Mesenchymal stem cell (in vitro differentiated cells and primary cell): ENCODE measurements at regions not wholly inside any gene's neighbourhood (a gene's known extent, or its start where the extent isn't known, plus 50 kb on each side); places are given as distances from the start of the nearest gene placed in this dataset.
A peak's percentile ranks its signal among the peaks of the same experiment; 100 is the strongest.

Experiments used
- DNase-seq: peaks from one replicate; pipeline ENCODE4 v3.0.0-alpha.2; 2013
- H2AFZ ChIP-seq: one replicate; pipeline ENCODE4 v1.6.1; 2013; ENCODE audit warnings: low read depth, mild to moderate bottlenecking, control low read depth, inconsistent platforms, low read length, moderate library complexity
- H2AK5ac ChIP-seq: 2 replicates; pipeline ENCODE4 v1.6.1; 2013; ENCODE audit warnings: low read length, moderate library complexity, mild to moderate bottlenecking, inconsistent platforms; ENCODE audit not compliant: severe bottlenecking
- H2BK120ac ChIP-seq: one replicate; pipeline ENCODE4 v1.6.1; 2013; ENCODE audit warnings: low read depth, mild to moderate bottlenecking, inconsistent platforms, low read length, moderate library complexity
- H2BK12ac ChIP-seq, 2 experiments: one replicate each; pipeline ENCODE4 v1.6.1; 2013; ENCODE audit warnings: inconsistent platforms in 2 of 2, low read length in 2 of 2, mild to moderate bottlenecking in 2 of 2, moderate library complexity in 2 of 2, control low read depth in 1 of 2
- H2BK15ac ChIP-seq: one replicate; pipeline ENCODE4 v1.6.1; 2013; ENCODE audit warnings: mild to moderate bottlenecking, low read depth, inconsistent platforms; ENCODE audit not compliant: poor library complexity, severe bottlenecking
- H2BK5ac ChIP-seq: 2 replicates; pipeline ENCODE4 v1.6.1; 2013; ENCODE audit warnings: low read depth, mild to moderate bottlenecking, low read length, control low read depth, inconsistent platforms; ENCODE audit not compliant: poor library complexity, severe bottlenecking
- H3K14ac ChIP-seq, 2 experiments: one replicate each; pipeline ENCODE4 v1.6.1; 2013; ENCODE audit warnings: inconsistent platforms in 2 of 2, low read length in 2 of 2, control low read depth in 1 of 2, mild to moderate bottlenecking in 1 of 2, moderate library complexity in 1 of 2
- H3K18ac ChIP-seq, 2 experiments: one replicate each; pipeline ENCODE4 v1.6.1; 2013; ENCODE audit warnings: inconsistent platforms in 2 of 2, low read length in 2 of 2, control low read depth in 1 of 2, low read depth in 1 of 2, mild to moderate bottlenecking in 1 of 2
- H3K23ac ChIP-seq, 2 experiments: one replicate each; pipeline ENCODE4 v1.6.1; 2013; ENCODE audit warnings: inconsistent platforms in 2 of 2, low read length in 2 of 2, mild to moderate bottlenecking in 2 of 2, moderate library complexity in 2 of 2, control low read depth in 1 of 2
- H3K27ac ChIP-seq: 2 replicates; pipeline ENCODE4 v1.5.1; 2013; ENCODE audit warnings: mild to moderate bottlenecking, moderate library complexity, low read length, control low read depth, inconsistent platforms; ENCODE audit not compliant: poor library complexity, severe bottlenecking
- H3K27me3 ChIP-seq, 2 experiments: 2 replicates each; pipeline versions ENCODE4 v1.6.1 to v1.7.0; 2013; ENCODE audit warnings: low read length in 2 of 2, mild to moderate bottlenecking in 2 of 2, moderate library complexity in 2 of 2, control low read depth in 1 of 2, inconsistent platforms in 1 of 2; ENCODE audit not compliant: control insufficient read depth in 1 of 2, insufficient read depth in 1 of 2
- H3K36me3 ChIP-seq, 2 experiments: 2 replicates each; pipeline versions ENCODE4 v1.6.1 to v1.7.0; 2013; ENCODE audit warnings: low read length in 2 of 2, control low read depth in 1 of 2, inconsistent platforms in 1 of 2, low read depth in 1 of 2, mild to moderate bottlenecking in 1 of 2; ENCODE audit not compliant: insufficient read depth in 2 of 2, control insufficient read depth in 1 of 2
- H3K4ac ChIP-seq, 2 experiments: one replicate each; pipeline ENCODE4 v1.6.1; 2013; ENCODE audit warnings: inconsistent platforms in 2 of 2, low read length in 2 of 2, mild to moderate bottlenecking in 2 of 2, moderate library complexity in 2 of 2, control low read depth in 1 of 2, low read depth in 1 of 2
- H3K4me1 ChIP-seq: 2 replicates; pipeline ENCODE4 v1.6.1; 2013; ENCODE audit warnings: low read depth, low read length, control low read depth; ENCODE audit not compliant: control insufficient read depth, insufficient read depth
- H3K4me2 ChIP-seq: 2 replicates; pipeline ENCODE4 v1.6.1; 2013; ENCODE audit warnings: low read length, mild to moderate bottlenecking, inconsistent platforms; ENCODE audit not compliant: poor library complexity, severe bottlenecking
- H3K4me3 ChIP-seq, 2 experiments: 2 replicates each; pipeline versions ENCODE4 v1.5.1 to v1.7.0; 2013; ENCODE audit warnings: low read length in 2 of 2, mild to moderate bottlenecking in 2 of 2, control low read depth in 1 of 2, low read depth in 1 of 2; ENCODE audit not compliant: insufficient read depth in 1 of 2
- H3K79me1 ChIP-seq: replicated peaks from 2 replicates; pipeline ENCODE4 v1.6.1; 2013; ENCODE audit warnings: mild to moderate bottlenecking, control low read depth, low read length, inconsistent platforms; ENCODE audit not compliant: poor library complexity, severe bottlenecking
- H3K9ac ChIP-seq: 2 replicates; pipeline ENCODE4 v1.7.0; 2013; ENCODE audit warnings: mild to moderate bottlenecking, low read length, moderate library complexity
- H3K9me3 ChIP-seq: 2 replicates; pipeline ENCODE4 v1.7.0; 2013; ENCODE audit warnings: mild to moderate bottlenecking, low read length; ENCODE audit not compliant: control insufficient read depth
- H4K8ac ChIP-seq: one replicate; pipeline ENCODE4 v1.6.1; 2013; ENCODE audit warnings: inconsistent platforms, mild to moderate bottlenecking, low read length, moderate library complexity
- H4K91ac ChIP-seq: one replicate; pipeline ENCODE4 v1.6.1; 2013; ENCODE audit warnings: mild to moderate bottlenecking, low read length, inconsistent platforms
- WGBS: methylation state at CpG from one replicate; pipeline ENCODE4 v1.1.7; 2013; ENCODE audit warnings: mixed read lengths; 5-methylcytosine and 5-hydroxymethylcytosine counted together

DNA sequence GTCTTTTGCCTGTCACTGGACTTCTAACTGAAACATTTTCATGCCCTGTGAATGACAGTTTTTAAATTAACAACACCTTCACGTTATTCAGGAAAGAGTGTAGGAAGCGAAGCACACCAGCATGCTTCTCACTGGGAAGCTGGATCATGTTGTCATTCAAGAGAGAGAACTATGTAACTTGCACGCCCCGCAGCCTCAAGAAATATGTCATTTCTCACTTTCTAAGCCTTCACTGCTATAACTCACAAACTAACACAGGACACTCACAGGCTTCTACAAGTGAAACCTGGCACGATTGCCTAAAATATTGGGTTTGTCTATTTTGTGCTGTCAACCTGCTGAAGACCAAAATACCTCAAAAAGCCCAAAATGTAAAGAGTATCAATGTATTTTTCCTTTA lies 466.3 kb downstream of the EFNA5 start:
- Histone ChIP-seq H3K79me1 (no peaks in the 10 kb centered on the region), H3K18ac (no peak overlapping the region), H3K23ac (no peak overlapping the region), H2AK5ac (no peak overlapping the region), H2BK5ac (no peak overlapping the region), H2AFZ (no peak overlapping the region), H2BK120ac (no peak overlapping the region), H3K27me3 (no peaks in the 10 kb centered on the region), H3K4me2 (no peak overlapping the region), H3K4me1 (no peaks in the 10 kb centered on the region), H3K36me3 (no peaks in the 10 kb centered on the region), H4K91ac (no peak overlapping the region), H3K4me3 (no peak overlapping the region), H2BK12ac (no peak overlapping the region), H2BK15ac (no peak overlapping the region), H4K8ac (no peak overlapping the region), H3K4ac (no peak overlapping the region), H3K9me3 (no peaks in the 10 kb centered on the region), H3K14ac (no peak overlapping the region), H3K27ac (no peak overlapping the region), H3K9ac (no peak overlapping the region)
- 85% methylated on average over 5 of the region's 5 CpGs for WGBS
- DNase-seq, result no peak

DNA sequence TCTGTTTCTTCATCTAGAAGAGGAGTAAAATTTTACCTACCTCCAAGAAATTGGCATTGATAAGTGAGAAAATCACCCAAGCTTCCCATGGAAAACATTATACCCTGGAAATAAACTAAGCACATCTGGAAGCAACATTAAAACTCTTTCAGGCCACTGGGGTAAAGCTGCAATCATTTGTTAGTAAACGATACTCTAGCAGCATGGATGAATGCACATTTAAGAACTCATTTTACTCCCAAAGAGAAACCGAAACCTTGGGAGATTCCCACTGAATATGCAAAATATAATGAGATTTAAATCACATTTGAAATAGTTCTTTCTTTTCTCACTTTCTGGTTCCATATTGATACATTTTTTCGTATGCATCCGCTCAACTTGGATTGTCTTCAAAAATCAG lies 467.5 kb downstream of the EFNA5 start:
- Histone ChIP-seq H3K27ac (no peak overlapping the region), H3K18ac (no peak overlapping the region), H3K9ac (peak overlapping the region; percentile 34), H3K4me2 (no peak overlapping the region), H3K27me3 (no peaks in the 10 kb centered on the region), H2AK5ac (no peak overlapping the region), H2AFZ (no peak overlapping the region), H3K36me3 (no peaks in the 10 kb centered on the region), H3K4me1 (no peaks in the 10 kb centered on the region), H3K9me3 (no peaks in the 10 kb centered on the region), H2BK12ac (no peak overlapping the region), H4K8ac (no peak overlapping the region), H2BK120ac (no peak overlapping the region), H3K14ac (no peak overlapping the region), H3K4me3 (peak overlapping the region in 1 of 2 experiments; percentile 31), H2BK15ac (no peak overlapping the region), H3K4ac (no peak overlapping the region), H2BK5ac (no peak overlapping the region), H3K79me1 (no peaks in the 10 kb centered on the region), H3K23ac (no peak overlapping the region), H4K91ac (no peak overlapping the region)
- 90% methylated on average over 2 of the region's 4 CpGs for whole genome bisulfite sequencing
- peak; percentile 8 for DNase-seq

DNA sequence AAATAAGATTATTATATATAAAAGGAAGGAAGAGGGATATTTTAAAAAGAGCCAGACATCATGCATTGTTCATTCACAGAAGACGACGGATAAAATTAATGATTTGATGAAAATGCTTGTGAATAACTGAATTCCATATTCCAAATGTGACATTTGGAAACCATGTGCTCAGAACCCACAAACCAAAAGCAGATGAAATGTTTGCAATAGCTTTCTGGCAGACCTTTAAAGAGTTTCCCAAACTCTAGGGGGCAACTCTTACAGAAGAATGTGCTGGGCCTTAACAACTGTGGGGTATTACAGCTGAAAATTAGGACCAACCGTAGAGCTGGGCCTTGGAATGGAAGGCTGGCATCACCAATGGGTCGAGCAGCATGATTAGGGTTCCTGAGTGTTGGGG lies 471.0 kb downstream of the EFNA5 start:
- H3K4me2 ChIP-seq, result no peak overlapping the region
- no peak overlapping the region for H2BK15ac ChIP-seq
- no peaks in the 10 kb centered on the region for H3K36me3 ChIP-seq
- H2AFZ ChIP-seq, result no peak overlapping the region
- no peak overlapping the region for H2BK12ac ChIP-seq
- no peak overlapping the region for H4K8ac ChIP-seq
- no peak overlapping the region for H3K27ac ChIP-seq
- H3K4me1 ChIP-seq, result no peaks in the 10 kb centered on the region
- no peaks in the 10 kb centered on the region for H3K79me1 ChIP-seq
- H3K9me3 ChIP-seq, result no peaks in the 10 kb centered on the region
- no peak overlapping the region for H3K9ac ChIP-seq
- H2AK5ac ChIP-seq, result no peak overlapping the region
- DNase-seq, result no peak
- no peak overlapping the region for H3K18ac ChIP-seq
- H3K14ac ChIP-seq, result no peak overlapping the region
- H3K27me3 ChIP-seq, result no peaks in the 10 kb centered on the region
- no peak overlapping the region for H3K4ac ChIP-seq
- H3K4me3 ChIP-seq, result no peak overlapping the region
- no peak overlapping the region for H4K91ac ChIP-seq
- 91% methylated on average over 3 of the region's 4 CpGs for WGBS
- H3K23ac ChIP-seq, result no peak overlapping the region
- no peak overlapping the region for H2BK5ac ChIP-seq
- no peak overlapping the region for H2BK120ac ChIP-seq

GRCh38 chr5:107196500-107197059 lies 474.2 kb downstream of the EFNA5 start:
- Histone ChIP-seq H2BK12ac (no peak overlapping the region), H2BK120ac (no peak overlapping the region), H3K79me1 (no peaks in the 10 kb centered on the region), H3K23ac (no peak overlapping the region), H2AK5ac (no peak overlapping the region), H2AFZ (no peak overlapping the region), H3K14ac (no peak overlapping the region), H3K4ac (no peak overlapping the region), H3K4me2 (no peak overlapping the region), H4K8ac (no peak overlapping the region), H2BK15ac (no peak overlapping the region), H3K18ac (no peak overlapping the region), H3K9ac (no peak overlapping the region), H2BK5ac (no peak overlapping the region), H3K4me3 (no peak overlapping the region), H4K91ac (no peak overlapping the region), H3K9me3 (no peaks in the 10 kb centered on the region), H3K27me3 (no peaks in the 10 kb centered on the region), H3K36me3 (no peaks in the 10 kb centered on the region), H3K4me1 (no peaks in the 10 kb centered on the region), H3K27ac (no peak overlapping the region)
- no peak for DNase-seq
- WGBS, result 87% methylated on average over 3 of the region's 4 CpGs
